ENCODE measurements at regions not wholly inside any gene's neighbourhood (a gene's known extent, or its start where the extent isn't known, plus 50 kb on each side); places are given as distances from the start of the nearest gene placed in this dataset.

DNA sequence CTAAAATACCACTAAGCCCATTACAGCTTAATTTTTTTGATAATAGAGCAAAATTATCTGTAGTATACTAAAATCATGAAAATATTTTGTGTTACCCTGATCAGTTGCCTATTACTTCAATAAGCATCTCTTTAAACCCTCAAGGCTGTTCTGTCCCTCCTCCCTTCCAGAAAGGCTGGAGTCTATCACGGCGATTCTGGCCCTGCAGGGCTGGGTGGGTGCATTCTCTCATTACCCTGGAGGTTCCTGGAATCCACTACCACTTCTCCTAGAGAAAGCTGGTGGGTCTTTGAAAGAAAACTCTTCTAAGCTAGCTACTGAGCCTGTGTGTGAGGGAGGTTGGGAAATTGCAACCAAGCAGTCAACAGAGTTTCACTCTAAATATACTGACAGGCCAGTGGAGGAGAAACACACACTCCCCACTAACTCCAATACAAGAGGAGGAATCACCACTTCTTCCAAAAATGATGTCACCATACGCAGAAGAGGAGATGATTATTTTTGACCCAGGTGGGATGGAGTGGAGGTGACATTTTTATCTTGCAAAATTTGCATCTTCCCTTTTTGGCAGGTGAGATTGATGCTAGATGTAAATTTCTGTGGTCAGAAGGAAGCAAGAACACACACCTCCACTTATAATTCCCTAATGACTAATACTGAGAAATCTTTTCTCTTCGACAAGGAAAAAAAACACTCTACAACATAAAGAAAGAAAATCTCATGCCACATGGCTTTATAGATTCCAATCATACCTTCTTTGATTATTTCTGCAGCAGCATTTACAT lies 182.3 kb upstream of the PHACTR1 start:
- DNase-seq (no peak), ATAC-seq (no peak), FAIRE-seq (no peak)
- H3K4me3 ChIP-seq: no peak overlapping the region
- H3K27me3 ChIP-seq: no peaks in the 10 kb centered on the region
- TF ChIP-seq, protein P1, sequence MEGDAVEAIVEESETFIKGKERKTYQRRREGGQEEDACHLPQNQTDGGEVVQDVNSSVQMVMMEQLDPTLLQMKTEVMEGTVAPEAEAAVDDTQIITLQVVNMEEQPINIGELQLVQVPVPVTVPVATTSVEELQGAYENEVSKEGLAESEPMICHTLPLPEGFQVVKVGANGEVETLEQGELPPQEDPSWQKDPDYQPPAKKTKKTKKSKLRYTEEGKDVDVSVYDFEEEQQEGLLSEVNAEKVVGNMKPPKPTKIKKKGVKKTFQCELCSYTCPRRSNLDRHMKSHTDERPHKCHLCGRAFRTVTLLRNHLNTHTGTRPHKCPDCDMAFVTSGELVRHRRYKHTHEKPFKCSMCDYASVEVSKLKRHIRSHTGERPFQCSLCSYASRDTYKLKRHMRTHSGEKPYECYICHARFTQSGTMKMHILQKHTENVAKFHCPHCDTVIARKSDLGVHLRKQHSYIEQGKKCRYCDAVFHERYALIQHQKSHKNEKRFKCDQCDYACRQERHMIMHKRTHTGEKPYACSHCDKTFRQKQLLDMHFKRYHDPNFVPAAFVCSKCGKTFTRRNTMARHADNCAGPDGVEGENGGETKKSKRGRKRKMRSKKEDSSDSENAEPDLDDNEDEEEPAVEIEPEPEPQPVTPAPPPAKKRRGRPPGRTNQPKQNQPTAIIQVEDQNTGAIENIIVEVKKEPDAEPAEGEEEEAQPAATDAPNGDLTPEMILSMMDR (IDR thresholded peaks at IDR 0.05): no peak
- no peak overlapping the region for H3K27ac ChIP-seq
- H3K4me1 ChIP-seq: peaks cover 0 to 8% (median 3%) of the 10 kb centered on the region in 3 donors
- intact Hi-C loops (cut with DNase I): no loop called here
- no peaks in the 10 kb centered on the region for H3K9me3 ChIP-seq
- 70 to 77% methylated on average over 4 of the region's 4 CpGs for whole genome bisulfite sequencing, 2 donors
- H3K36me3 ChIP-seq: no peaks in the 10 kb centered on the region

GRCh38 chr6:12535586-12536314 lies 180.8 kb upstream of the PHACTR1 start:
- no peaks in the 10 kb centered on the region for H3K27me3 ChIP-seq
- H3K4me3 ChIP-seq: no peak overlapping the region
- H3K4me1 ChIP-seq: peaks cover 0 to 10% (median 3%) of the 10 kb centered on the region in 3 donors
- 62% methylated on average over 3 of the region's 3 CpGs for WGBS, 2 donors
- no peak for FAIRE-seq
- no peak for DNase-seq
- intact Hi-C loops (cut with DNase I): no loop called here
- TF ChIP-seq, protein P1 (IDR thresholded peaks at IDR 0.05): no peak
- no peaks in the 10 kb centered on the region for H3K36me3 ChIP-seq
- H3K27ac ChIP-seq: no peak overlapping the region
- no peak for ATAC-seq
- no peaks in the 10 kb centered on the region for H3K9me3 ChIP-seq

GRCh38 chr6:12536416-12536815 lies 180.2 kb upstream of the PHACTR1 start:
- Histone ChIP-seq H3K4me3 (no peak overlapping the region), H3K27ac (no peak overlapping the region), H3K36me3 (no peaks in the 10 kb centered on the region), H3K4me1 (peaks cover 0 to 10% (median 3%) of the 10 kb centered on the region in 3 donors), H3K27me3 (no peaks in the 10 kb centered on the region), H3K9me3 (no peaks in the 10 kb centered on the region)
- FAIRE-seq (no peak), ATAC-seq (no peak), DNase-seq (no peak)
- TF ChIP-seq, protein P1 (IDR thresholded peaks at IDR 0.05): no peak
- intact Hi-C loops (cut with DNase I): no loop called here
- WGBS, 2 donors: 78 to 79% methylated on average over 5 of the region's 5 CpGs

DNA sequence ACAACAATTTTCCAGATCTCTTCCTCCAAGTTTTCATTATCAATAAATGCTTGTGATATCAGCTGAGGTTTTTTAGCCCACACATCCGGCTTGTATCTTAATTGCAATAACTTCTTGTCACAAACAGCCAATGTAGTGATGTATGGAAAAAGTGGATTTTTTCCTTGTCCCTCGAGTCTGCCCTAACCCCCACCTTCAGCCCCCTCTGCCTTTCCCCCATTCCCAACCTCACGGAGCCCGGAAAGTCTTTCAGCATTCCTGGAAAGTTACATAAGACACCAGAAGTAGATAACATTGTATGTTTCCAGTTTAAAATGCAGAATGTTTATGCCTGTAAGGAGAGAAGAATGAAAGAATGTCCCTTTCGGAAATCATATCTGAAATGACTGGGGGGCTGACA lies 179.2 kb upstream of the PHACTR1 start:
- ATAC-seq: peak in 2 of 4 donors; percentile 35 to 36
- no peak for FAIRE-seq

More for the DNA sequence above, 179.2 kb upstream of the PHACTR1 start:
- TF ChIP-seq, protein P1 (IDR thresholded peaks at IDR 0.05): no peak
- Histone ChIP-seq H3K9me3 (no peaks in the 10 kb centered on the region), H3K4me1 (peaks cover 0 to 10% (median 3%) of the 10 kb centered on the region in 3 donors), H3K4me3 (no peak overlapping the region), H3K27me3 (no peaks in the 10 kb centered on the region), H3K27ac (peak overlapping the region in 2 of 4 donors; percentile 58 to 61), H3K36me3 (no peaks in the 10 kb centered on the region)
- 20 to 21% methylated on average over 5 of the region's 5 CpGs for WGBS, 2 donors
- intact Hi-C loops (cut with DNase I): no loop called here
- DNase-seq: no peak

Measured in pancreas (tissue), 10 donors.